Calu3 (cell line): ENCODE measurements at regions not wholly inside any gene's neighbourhood (a gene's known extent, or its start where the extent isn't known, plus 50 kb on each side); places are given as distances from the start of the nearest gene placed in this dataset.

Experiments
- BruUV-seq: library from RNA; stranded (reverse); fragments of 400-500 nt; replicated peaks from 2 replicates; lab custom pipeline; 2021; lab: Mats Ljungman, UMichigan
- CTCF ChIA-PET: fragments of 300-600 bp; sonication (Branson Sonifier 250); formaldehyde crosslinking; loops from one replicate; lab custom pipeline; 2022; ENCODE audit warnings: antibody characterized with exemption; lab: Charles Lee
- DNase-seq: peaks from one replicate; pipeline ENCODE4 v3.0.0; 2022
- H3K27ac Mint-ChIP-seq: one replicate; pipeline ENCODE4 v1.8.0; 2022; ENCODE audit warnings: mixed read lengths; ENCODE audit not compliant: unreplicated experiment
- H3K27me3 Mint-ChIP-seq: one replicate; pipeline ENCODE4 v1.8.0; 2022; ENCODE audit warnings: mixed read lengths; ENCODE audit not compliant: unreplicated experiment
- H3K36me3 Mint-ChIP-seq: one replicate; pipeline ENCODE4 v1.8.0; 2022; ENCODE audit warnings: mild to moderate bottlenecking, moderate library complexity, mixed read lengths; ENCODE audit not compliant: insufficient read depth, unreplicated experiment
- H3K4me1 Mint-ChIP-seq: one replicate; pipeline ENCODE4 v1.8.0; 2022; ENCODE audit warnings: mild to moderate bottlenecking, low read depth, mixed read lengths; ENCODE audit not compliant: unreplicated experiment
- H3K4me3 Mint-ChIP-seq: one replicate; pipeline ENCODE4 v1.8.0; 2022; ENCODE audit warnings: mild to moderate bottlenecking, low read depth, moderate library complexity, mixed read lengths; ENCODE audit not compliant: unreplicated experiment
- H3K9me3 Mint-ChIP-seq: one replicate; pipeline ENCODE4 v1.8.0; 2022; ENCODE audit warnings: low read depth, mixed read lengths; ENCODE audit not compliant: unreplicated experiment
- intact Hi-C: fragments of 100-400 bp; cut with micrococcal nuclease; formaldehyde crosslinking; loops from one replicate; pipeline ENCODE4 v1.10.0; 2022; ENCODE audit not compliant: unreplicated experiment
- TF ChIP-seq, protein P1 (sequence below): fragments of 200-600 bp; IDR thresholded peaks from one replicate; pipeline ENCODE4 v1.8.0; 2022; ENCODE audit warnings: antibody characterized with exemption; ENCODE audit not compliant: unreplicated experiment

DNA sequence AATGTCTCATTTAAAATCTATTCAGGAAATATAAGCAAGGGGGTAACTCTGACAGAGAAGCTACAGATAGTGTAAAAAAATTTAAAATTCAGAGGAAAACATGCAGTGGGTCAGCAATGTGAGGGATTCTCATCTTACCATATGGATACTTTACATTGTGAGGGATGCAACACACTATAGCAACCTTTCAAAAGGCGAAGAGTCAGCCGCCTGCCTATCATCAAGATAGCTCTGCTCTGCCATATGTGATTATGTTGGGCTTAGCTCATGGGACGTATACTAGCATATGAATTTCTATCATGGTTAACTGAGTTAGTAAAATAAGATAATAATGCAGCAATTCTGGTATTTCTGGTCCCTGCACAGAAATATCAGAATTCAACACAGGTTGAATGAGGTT, 130.9 kb downstream of the MAP3K7 start:
- no peaks in the 10 kb centered on the region for H3K9me3 Mint-ChIP-seq
- H3K4me1 Mint-ChIP-seq: peaks cover 1% of the 10 kb centered on the region
- CTCF ChIA-PET: interaction anchor here (1.0 kb wide), 1 partner anchor 238 kb away, joined by 4 read pairs; no protein-coding TSS in a partner anchor
- H3K27ac Mint-ChIP-seq: no peak overlapping the region
- H3K4me3 Mint-ChIP-seq: no peak overlapping the region
- no peaks in the 10 kb centered on the region for H3K36me3 Mint-ChIP-seq
- BruUV-seq: no TSS peak
- H3K27me3 Mint-ChIP-seq: no peaks in the 10 kb centered on the region
- DNase-seq: no peak
- TF ChIP-seq, protein P1, sequence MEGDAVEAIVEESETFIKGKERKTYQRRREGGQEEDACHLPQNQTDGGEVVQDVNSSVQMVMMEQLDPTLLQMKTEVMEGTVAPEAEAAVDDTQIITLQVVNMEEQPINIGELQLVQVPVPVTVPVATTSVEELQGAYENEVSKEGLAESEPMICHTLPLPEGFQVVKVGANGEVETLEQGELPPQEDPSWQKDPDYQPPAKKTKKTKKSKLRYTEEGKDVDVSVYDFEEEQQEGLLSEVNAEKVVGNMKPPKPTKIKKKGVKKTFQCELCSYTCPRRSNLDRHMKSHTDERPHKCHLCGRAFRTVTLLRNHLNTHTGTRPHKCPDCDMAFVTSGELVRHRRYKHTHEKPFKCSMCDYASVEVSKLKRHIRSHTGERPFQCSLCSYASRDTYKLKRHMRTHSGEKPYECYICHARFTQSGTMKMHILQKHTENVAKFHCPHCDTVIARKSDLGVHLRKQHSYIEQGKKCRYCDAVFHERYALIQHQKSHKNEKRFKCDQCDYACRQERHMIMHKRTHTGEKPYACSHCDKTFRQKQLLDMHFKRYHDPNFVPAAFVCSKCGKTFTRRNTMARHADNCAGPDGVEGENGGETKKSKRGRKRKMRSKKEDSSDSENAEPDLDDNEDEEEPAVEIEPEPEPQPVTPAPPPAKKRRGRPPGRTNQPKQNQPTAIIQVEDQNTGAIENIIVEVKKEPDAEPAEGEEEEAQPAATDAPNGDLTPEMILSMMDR: no peak
- intact Hi-C loops: no loop called here

DNA sequence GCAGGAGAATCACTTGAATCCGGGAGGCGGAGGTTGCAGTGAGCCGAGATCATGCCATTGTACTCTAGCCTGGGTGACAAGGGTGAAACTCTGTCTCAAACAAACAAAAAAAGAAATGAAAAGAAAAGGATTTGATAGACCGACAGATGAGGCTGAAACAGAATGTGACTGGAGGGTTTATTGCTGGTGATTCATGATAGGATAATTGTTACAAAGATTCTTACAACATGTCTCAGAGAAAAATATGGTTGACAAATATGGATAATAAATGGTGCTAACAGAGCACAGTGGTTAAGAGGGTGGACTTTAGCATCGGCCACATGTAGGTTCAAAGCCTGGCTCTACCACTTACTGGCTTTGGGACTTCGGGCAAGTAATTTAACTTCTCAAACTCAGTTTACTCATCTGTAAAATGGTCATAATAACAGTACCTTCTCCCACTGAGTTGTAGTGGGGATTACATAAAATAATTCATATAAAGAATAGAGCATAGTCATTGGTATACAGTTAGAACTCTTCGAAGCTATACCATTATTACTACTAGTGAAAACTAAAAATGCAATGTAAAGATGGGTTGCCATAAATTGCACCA, 131.9 kb downstream of the MAP3K7 start:
- H3K27ac Mint-ChIP-seq: no peak overlapping the region
- no peak for DNase-seq
- H3K9me3 Mint-ChIP-seq: no peaks in the 10 kb centered on the region
- intact Hi-C loops: no loop called here
- no peak overlapping the region for H3K4me3 Mint-ChIP-seq
- CTCF ChIA-PET: interaction anchor here (0.9 kb wide), 1 partner anchor 269 kb away, joined by 4 read pairs; no protein-coding TSS in a partner anchor
- H3K36me3 Mint-ChIP-seq: no peaks in the 10 kb centered on the region
- no TSS peak for BruUV-seq
- H3K27me3 Mint-ChIP-seq: no peaks in the 10 kb centered on the region
- no peaks in the 10 kb centered on the region for H3K4me1 Mint-ChIP-seq
- TF ChIP-seq, protein P1: no peak

DNA sequence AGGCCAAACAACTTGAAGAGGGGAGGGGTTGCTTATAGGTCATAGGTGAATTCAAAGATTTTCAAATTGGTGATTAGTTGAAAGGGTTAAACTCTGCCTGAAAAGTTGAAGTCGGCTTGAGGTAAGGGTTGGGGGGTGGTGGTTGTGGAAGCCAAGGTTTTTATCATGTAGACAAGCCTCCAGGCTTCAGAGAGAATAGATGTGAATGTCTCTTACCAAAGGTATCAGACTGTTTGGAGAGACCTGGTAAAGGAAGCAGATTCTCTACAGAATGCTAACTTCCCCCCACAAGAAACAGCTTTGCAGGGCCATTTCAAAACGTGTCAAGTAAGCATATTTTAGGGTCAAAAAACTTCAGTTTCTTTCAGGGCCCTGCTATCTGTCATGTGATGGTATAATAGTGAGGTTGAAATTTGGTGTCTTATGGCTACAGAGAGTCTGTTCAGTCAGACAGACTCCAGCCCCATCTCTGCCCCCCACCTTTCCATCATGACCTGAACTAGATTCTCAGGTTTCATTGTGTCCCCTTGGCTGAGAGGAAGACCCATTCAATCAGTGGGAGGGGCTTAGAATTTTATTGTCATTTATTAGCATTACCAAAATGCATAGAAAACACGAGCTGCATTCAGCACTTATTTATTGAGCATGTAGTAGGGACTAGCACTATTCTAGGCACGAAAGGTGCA, 136.5 kb downstream of the MAP3K7 start:
- intact Hi-C loops: no loop called here
- CTCF ChIA-PET: no interaction called here
- TF ChIP-seq, protein P1: no peak
- BruUV-seq: no TSS peak
- no peak for DNase-seq
- no peak overlapping the region for H3K4me3 Mint-ChIP-seq
- no peaks in the 10 kb centered on the region for H3K9me3 Mint-ChIP-seq
- H3K27me3 Mint-ChIP-seq: no peaks in the 10 kb centered on the region
- H3K36me3 Mint-ChIP-seq: no peaks in the 10 kb centered on the region
- no peak overlapping the region for H3K27ac Mint-ChIP-seq
- no peaks in the 10 kb centered on the region for H3K4me1 Mint-ChIP-seq

DNA sequence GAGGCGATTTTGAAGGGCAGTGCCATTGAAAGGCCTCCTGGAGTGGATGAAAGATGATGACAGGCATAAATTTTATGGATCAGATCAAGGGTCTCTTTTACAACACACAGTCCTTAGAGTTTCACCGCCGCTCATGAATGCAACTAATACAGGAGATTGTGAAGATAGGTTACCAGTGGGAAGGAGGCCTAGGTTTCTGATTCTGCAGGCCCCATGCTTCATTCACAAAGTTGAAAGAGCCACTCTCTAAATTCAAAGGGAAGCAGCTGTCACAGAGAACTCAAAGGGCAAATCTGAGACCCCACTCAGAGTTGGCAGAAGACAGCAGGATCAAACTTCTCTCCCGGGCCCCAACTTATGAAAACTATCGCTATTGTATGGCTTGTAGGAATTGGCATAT, 137.6 kb downstream of the MAP3K7 start:
- no peaks in the 10 kb centered on the region for H3K36me3 Mint-ChIP-seq
- no peaks in the 10 kb centered on the region for H3K4me1 Mint-ChIP-seq
- H3K27me3 Mint-ChIP-seq: no peaks in the 10 kb centered on the region
- TF ChIP-seq, protein P1: no peak
- intact Hi-C loops: no loop called here
- CTCF ChIA-PET: no interaction called here
- no TSS peak for BruUV-seq
- no peak overlapping the region for H3K27ac Mint-ChIP-seq
- DNase-seq: no peak
- no peaks in the 10 kb centered on the region for H3K9me3 Mint-ChIP-seq
- no peak overlapping the region for H3K4me3 Mint-ChIP-seq
